ENCODE measurements at regions not wholly inside any gene's neighbourhood (a gene's known extent, or its start where the extent isn't known, plus 50 kb on each side); places are given as distances from the start of the nearest gene placed in this dataset.

DNA sequence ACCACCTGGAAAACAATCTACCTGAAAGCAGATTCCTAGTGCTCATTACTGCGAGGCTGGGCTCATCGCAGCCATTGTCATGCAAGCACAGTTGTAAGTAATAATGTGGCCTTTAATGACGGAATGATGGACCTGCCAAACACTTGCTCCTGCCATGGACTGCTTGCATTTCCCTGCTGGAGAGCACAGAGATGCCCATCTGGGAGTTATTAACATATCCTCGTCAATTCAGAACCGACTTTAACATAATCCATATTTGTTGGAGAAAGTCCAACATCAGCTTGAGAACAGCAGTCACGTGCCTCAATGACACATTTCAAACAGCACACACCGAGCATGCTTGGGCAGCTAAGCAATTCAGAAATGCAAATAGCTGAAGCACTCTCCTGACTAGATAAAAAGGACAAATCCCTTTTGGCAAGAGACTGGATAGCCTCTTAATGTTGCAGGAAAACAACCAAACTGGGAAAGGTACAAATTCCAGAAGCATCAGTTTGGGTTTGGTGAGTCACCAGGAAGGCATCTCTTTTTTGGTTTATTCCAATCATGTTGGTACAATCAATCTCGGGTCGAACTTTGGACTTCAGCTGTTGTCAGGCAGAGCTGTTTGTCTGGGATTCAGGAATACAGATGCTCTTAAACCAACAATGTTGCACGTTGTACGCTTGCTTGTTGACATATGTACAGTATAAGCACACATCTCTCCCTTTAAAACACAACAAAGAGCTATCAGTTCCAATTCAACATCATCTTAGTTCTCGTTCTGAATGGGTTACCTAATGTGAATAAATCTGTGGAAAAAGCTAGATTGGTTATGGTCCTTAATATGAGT lies 395.8 kb downstream of the LNPK start:
- Histone ChIP-seq H3K4me3 (ENCODE audit: low read depth, low read length) (no peak overlapping the region), H3K27me3 (ENCODE audit: control insufficient read depth, insufficient read depth, low read length) (no peaks in the 10 kb centered on the region), H3K36me3 (ENCODE audit: control insufficient read depth, insufficient read depth, low read length) (no peaks in the 10 kb centered on the region)
- TF ChIP-seq, protein P1, sequence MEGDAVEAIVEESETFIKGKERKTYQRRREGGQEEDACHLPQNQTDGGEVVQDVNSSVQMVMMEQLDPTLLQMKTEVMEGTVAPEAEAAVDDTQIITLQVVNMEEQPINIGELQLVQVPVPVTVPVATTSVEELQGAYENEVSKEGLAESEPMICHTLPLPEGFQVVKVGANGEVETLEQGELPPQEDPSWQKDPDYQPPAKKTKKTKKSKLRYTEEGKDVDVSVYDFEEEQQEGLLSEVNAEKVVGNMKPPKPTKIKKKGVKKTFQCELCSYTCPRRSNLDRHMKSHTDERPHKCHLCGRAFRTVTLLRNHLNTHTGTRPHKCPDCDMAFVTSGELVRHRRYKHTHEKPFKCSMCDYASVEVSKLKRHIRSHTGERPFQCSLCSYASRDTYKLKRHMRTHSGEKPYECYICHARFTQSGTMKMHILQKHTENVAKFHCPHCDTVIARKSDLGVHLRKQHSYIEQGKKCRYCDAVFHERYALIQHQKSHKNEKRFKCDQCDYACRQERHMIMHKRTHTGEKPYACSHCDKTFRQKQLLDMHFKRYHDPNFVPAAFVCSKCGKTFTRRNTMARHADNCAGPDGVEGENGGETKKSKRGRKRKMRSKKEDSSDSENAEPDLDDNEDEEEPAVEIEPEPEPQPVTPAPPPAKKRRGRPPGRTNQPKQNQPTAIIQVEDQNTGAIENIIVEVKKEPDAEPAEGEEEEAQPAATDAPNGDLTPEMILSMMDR (IDR thresholded peaks at IDR 0.05; ENCODE audit: insufficient read depth, low read length, poor library complexity, severe bottlenecking): no peak
- DNase-seq (ENCODE audit: low read depth): no peak

DNA sequence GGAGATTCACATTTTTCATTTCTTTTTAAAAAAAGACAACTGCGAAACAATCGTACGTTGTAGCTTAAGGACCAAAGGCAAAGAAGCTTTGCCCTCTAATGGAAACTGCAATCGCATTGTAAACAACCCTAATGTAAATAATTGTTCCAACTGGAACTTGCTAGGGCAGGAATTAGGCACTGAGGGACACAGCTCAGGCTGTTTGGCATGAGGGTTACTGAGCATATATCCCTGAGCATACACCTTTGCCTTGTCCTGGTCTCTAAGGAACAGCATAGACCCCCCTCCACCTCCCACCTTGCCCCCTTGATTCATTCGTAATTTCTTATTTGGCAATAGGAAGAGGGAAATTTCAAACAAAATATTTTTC lies 396.4 kb downstream of the LNPK start:
- Histone ChIP-seq H3K27me3 (ENCODE audit: control insufficient read depth, insufficient read depth, low read length) (no peaks in the 10 kb centered on the region), H3K4me3 (ENCODE audit: low read depth, low read length) (no peak overlapping the region), H3K36me3 (ENCODE audit: control insufficient read depth, insufficient read depth, low read length) (no peaks in the 10 kb centered on the region)
- TF ChIP-seq, protein P1 (IDR thresholded peaks at IDR 0.05; ENCODE audit: insufficient read depth, low read length, poor library complexity, severe bottlenecking): no peak
- no peak for DNase-seq (ENCODE audit: low read depth)

DNA sequence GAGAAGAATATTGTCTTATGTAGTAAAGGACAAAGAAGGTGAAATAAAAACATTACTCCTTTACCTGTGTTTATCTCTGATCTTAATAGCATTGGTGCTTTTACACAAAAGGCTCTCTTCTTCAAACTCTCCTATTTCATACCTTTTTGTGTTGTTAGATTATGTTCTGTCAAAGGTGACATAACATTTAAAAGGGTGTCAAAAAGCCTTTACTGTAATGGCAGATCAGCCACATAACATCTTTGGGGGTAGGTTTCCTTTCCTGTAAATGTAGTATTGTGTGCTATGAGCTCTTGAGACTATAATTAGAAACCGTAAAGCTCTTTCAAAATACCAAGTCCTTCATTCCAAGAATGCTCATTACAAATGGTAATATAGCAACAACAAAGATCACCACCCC lies 400.1 kb downstream of the LNPK start:
- TF ChIP-seq, protein P1 (IDR thresholded peaks at IDR 0.05; ENCODE audit: insufficient read depth, low read length, poor library complexity, severe bottlenecking): no peak
- no peaks in the 10 kb centered on the region for H3K36me3 ChIP-seq (ENCODE audit: control insufficient read depth, insufficient read depth, low read length)

DNA sequence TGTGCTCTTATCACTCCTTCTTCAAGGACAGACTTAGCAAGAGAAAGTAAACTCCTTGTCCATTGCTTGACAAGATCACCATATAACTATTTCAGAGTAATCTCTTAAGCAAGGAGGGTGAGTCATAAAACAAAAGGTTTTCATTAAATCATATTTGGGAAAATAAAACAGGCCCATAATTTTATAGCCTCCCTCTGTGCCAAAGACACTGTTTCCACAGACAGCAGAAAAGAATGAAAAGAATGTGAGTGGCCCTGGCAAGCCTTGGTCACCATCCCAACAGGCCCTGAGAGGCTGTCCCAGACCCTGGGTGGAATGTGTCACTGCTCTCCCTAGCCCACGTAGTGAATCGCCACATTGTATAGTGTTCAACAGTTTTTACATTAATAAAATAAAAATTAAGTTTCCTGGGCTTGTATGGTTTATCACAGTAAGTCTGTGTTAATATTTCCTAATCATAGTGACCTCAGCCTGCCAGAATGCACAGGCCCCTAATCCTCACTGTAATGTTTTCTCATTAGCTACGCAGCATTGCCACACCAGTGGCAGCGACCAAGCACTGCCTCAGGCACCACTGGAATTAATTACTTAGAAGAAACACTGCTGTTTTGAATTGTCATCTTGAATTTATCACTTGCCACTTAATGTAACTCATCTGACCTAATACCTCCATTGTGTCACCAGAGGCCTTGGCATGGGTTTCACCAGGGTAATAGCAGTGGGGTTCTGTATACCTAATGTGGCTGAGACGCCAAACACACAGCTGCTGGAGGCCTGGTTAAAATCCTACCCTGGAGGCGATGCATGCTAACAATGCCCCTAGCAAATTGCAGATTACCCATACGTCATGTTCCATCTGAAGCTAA lies 401.9 kb downstream of the LNPK start:
- DNase-seq (ENCODE audit: low read depth): no peak
- TF ChIP-seq, protein P1 (IDR thresholded peaks at IDR 0.05; ENCODE audit: insufficient read depth, low read length, poor library complexity, severe bottlenecking): no peak
- no peak overlapping the region for H3K4me3 ChIP-seq (ENCODE audit: low read depth, low read length)
- no peaks in the 10 kb centered on the region for H3K27me3 ChIP-seq (ENCODE audit: control insufficient read depth, insufficient read depth, low read length)
- no peaks in the 10 kb centered on the region for H3K36me3 ChIP-seq (ENCODE audit: control insufficient read depth, insufficient read depth, low read length)

More for the DNA sequence above, 400.1 kb downstream of the LNPK start:
- no peak for DNase-seq (ENCODE audit: low read depth)
- no peak overlapping the region for H3K4me3 ChIP-seq (ENCODE audit: low read depth, low read length)
- no peaks in the 10 kb centered on the region for H3K27me3 ChIP-seq (ENCODE audit: control insufficient read depth, insufficient read depth, low read length)

DNA sequence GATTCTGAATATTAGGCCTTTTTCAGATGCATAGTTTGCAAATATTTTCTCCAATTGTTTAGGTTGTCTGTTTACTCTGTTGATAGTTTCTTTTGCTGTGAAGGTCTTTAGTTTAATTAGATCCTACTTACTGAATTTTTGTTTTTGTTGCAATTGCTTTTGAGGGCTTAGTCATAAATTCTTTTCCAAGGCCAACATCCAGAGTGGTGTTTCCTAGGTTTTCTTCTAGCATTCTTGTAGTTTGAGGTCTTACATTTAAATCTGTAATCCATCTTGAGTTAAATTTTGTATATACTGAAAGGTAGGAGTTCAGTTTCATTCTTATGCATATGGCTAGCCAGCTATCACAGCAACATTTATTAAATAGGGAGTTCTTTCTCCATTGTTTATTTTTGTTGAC lies 404.8 kb downstream of the LNPK start:
- Histone ChIP-seq H3K4me3 (ENCODE audit: low read depth, low read length) (no peak overlapping the region), H3K27me3 (ENCODE audit: control insufficient read depth, insufficient read depth, low read length) (no peaks in the 10 kb centered on the region), H3K36me3 (ENCODE audit: control insufficient read depth, insufficient read depth, low read length) (no peaks in the 10 kb centered on the region)
- TF ChIP-seq, protein P1 (IDR thresholded peaks at IDR 0.05; ENCODE audit: insufficient read depth, low read length, poor library complexity, severe bottlenecking): no peak
- DNase-seq (ENCODE audit: low read depth): no peak
